ENCODE measurements at regions not wholly inside any gene's neighbourhood (a gene's known extent, or its start where the extent isn't known, plus 50 kb on each side); places are given as distances from the start of the nearest gene placed in this dataset.
"Not testable (repeated sequence)": the region's sequence is repeated elsewhere in the genome, so short reads cannot be mapped to it uniquely, and the experiment has no call there.

DNA sequence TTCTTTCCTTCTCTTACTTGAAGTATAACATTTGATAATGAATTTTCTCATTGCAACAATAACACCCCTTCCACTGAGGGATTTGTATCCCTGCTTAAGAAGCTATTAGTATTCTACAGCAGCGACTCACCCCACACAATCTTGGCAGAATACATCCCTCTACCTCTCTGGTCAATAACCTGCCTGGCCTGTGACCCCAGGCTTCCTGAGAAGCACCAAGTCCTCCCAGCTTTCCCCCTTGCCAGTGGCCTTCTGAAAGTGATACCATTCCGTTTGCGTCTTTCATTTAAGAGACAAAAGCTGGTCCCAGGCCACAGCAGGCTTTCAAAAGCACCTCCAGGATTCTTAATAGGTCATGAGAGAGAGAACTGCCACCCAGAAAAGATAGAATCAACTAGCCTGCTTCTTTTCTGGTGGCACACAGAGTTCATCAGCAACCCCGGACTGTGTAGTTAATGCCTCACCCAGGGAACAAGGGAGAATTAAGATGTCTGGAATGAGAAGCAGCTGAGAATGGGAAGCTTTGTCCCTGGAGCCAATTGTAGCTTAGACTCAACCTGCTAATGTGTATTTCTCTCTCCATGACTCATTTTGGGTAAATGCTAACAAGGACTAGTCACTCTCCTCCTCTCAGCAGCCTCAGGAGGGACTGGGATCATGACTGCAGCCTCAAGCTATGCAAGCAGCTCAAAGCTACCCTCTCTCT, 101.0 kb upstream of the CPNE4 start:
- TF ChIP-seq, protein P1, sequence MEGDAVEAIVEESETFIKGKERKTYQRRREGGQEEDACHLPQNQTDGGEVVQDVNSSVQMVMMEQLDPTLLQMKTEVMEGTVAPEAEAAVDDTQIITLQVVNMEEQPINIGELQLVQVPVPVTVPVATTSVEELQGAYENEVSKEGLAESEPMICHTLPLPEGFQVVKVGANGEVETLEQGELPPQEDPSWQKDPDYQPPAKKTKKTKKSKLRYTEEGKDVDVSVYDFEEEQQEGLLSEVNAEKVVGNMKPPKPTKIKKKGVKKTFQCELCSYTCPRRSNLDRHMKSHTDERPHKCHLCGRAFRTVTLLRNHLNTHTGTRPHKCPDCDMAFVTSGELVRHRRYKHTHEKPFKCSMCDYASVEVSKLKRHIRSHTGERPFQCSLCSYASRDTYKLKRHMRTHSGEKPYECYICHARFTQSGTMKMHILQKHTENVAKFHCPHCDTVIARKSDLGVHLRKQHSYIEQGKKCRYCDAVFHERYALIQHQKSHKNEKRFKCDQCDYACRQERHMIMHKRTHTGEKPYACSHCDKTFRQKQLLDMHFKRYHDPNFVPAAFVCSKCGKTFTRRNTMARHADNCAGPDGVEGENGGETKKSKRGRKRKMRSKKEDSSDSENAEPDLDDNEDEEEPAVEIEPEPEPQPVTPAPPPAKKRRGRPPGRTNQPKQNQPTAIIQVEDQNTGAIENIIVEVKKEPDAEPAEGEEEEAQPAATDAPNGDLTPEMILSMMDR (IDR thresholded peaks at IDR 0.05) = no peak
- Mint-ChIP-seq H3K4me1 (ENCODE audit: unreplicated experiment) (peaks cover 37% of the 10 kb centered on the region), H3K36me3 (ENCODE audit: unreplicated experiment) (no peaks in the 10 kb centered on the region), H3K27ac (ENCODE audit: unreplicated experiment) (peak overlapping the region; percentile 91), H3K27me3 (ENCODE audit: unreplicated experiment) (no peaks in the 10 kb centered on the region), H3K9me3 (ENCODE audit: unreplicated experiment) (no peaks in the 10 kb centered on the region), H3K4me3 (ENCODE audit: unreplicated experiment) (peak overlapping the region; percentile 33)
- no peak for DNase-seq (ENCODE audit: extremely low spot score, unreplicated experiment)

DNA sequence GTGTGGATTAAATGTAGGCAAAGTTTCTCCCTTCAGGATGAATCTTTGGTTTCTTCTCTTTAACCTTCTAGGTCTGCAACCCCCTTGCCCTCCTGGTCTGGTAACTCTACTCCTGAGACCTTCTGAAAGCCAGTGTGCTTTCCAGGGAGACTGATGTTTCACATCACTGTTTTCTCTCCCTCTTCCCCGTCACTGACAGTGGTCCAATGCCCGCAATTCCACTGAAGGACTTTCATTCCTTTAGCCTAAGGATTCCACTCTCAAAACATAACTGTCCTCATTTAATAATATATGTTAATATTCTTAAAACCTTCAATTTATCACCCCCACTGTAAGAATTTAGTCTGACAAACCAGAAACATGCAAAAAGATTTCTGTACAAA, 101.5 kb upstream of the CPNE4 start:
- no peaks in the 10 kb centered on the region for H3K27me3 Mint-ChIP-seq (ENCODE audit: unreplicated experiment)

DNA sequence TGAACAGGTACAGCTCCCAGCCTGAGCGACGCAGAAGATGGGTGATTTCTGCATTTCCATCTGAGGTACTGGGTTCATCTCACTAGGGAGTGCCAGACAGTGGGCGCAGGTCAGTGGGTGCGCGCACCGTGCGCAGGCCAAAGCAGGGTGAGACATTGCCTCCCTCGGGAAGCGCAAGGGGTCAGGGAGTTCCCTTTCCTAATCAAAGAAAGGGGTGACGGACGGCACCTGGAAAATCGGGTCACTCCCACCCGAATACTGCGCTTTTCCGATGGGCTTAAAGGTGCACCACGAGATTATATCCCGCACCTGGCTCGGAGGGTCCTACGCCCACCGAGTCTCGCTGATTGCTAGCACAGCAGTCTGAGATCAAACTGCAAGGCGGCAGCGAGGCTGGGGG, 102.1 kb upstream of the CPNE4 start:
- H3K27me3 Mint-ChIP-seq (ENCODE audit: unreplicated experiment); DNase-seq (ENCODE audit: extremely low spot score, unreplicated experiment); H3K27ac Mint-ChIP-seq (ENCODE audit: unreplicated experiment); H3K9me3 Mint-ChIP-seq (ENCODE audit: unreplicated experiment); H3K4me3 Mint-ChIP-seq (ENCODE audit: unreplicated experiment); H3K36me3 Mint-ChIP-seq (ENCODE audit: unreplicated experiment): not testable (repeated sequence)
- H3K4me1 Mint-ChIP-seq (ENCODE audit: unreplicated experiment) = peaks cover 37% of the 10 kb centered on the region

More for the DNA sequence above, 101.5 kb upstream of the CPNE4 start:
- Mint-ChIP-seq H3K4me3 (ENCODE audit: unreplicated experiment) (peak overlapping the region; percentile 28), H3K27ac (ENCODE audit: unreplicated experiment) (peak overlapping the region; percentile 91), H3K36me3 (ENCODE audit: unreplicated experiment) (no peaks in the 10 kb centered on the region), H3K9me3 (ENCODE audit: unreplicated experiment) (no peaks in the 10 kb centered on the region), H3K4me1 (ENCODE audit: unreplicated experiment) (peaks cover 37% of the 10 kb centered on the region)
- TF ChIP-seq, protein P1 (IDR thresholded peaks at IDR 0.05) = no peak
- DNase-seq (ENCODE audit: extremely low spot score, unreplicated experiment) = no peak

GRCh38 chr3:132145833-132146232, 111.0 kb upstream of the CPNE4 start:
- Mint-ChIP-seq H3K27ac (ENCODE audit: unreplicated experiment) (no peak overlapping the region), H3K4me3 (ENCODE audit: unreplicated experiment) (no peak overlapping the region), H3K4me1 (ENCODE audit: unreplicated experiment) (no peaks in the 10 kb centered on the region), H3K27me3 (ENCODE audit: unreplicated experiment) (peaks cover 51% of the 10 kb centered on the region), H3K36me3 (ENCODE audit: unreplicated experiment) (no peaks in the 10 kb centered on the region), H3K9me3 (ENCODE audit: unreplicated experiment) (no peaks in the 10 kb centered on the region)
- TF ChIP-seq, protein P1 (IDR thresholded peaks at IDR 0.05) = no peak
- no peak for DNase-seq (ENCODE audit: extremely low spot score, unreplicated experiment)

DNA sequence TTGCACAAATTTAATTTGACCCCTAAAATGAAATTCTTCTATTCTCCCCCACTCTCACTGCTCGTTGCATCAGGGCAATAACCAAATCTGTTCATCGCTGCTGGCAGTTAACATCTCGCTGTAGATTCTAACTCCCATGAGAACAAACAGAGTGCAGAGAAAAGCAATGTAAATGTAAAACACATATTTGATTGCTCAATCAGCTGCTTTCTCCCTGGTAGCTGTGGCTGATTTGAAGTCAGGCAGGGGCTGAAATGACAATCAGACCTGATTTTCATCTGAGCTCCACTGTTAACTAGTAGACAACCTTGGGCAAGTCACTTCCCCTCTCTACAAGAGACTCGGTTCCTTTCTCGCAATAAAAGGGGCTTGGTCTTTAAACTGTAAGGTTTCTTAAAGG, 119.8 kb upstream of the CPNE4 start:
- Mint-ChIP-seq H3K27ac (ENCODE audit: unreplicated experiment) (no peak overlapping the region), H3K9me3 (ENCODE audit: unreplicated experiment) (no peaks in the 10 kb centered on the region), H3K27me3 (ENCODE audit: unreplicated experiment) (peaks cover 57% of the 10 kb centered on the region), H3K36me3 (ENCODE audit: unreplicated experiment) (no peaks in the 10 kb centered on the region), H3K4me3 (ENCODE audit: unreplicated experiment) (no peak overlapping the region), H3K4me1 (ENCODE audit: unreplicated experiment) (no peaks in the 10 kb centered on the region)
- TF ChIP-seq, protein P1 (IDR thresholded peaks at IDR 0.05) = no peak
- no peak for DNase-seq (ENCODE audit: extremely low spot score, unreplicated experiment)

Data from osteocyte (in vitro differentiated cells).